Cardiac muscle cell (in vitro differentiated cells and primary cell): ENCODE measurements at regions not wholly inside any gene's neighbourhood (a gene's known extent, or its start where the extent isn't known, plus 50 kb on each side); places are given as distances from the start of the nearest gene placed in this dataset.
"Not testable (repeated sequence)": the region's sequence is repeated elsewhere in the genome, so short reads cannot be mapped to it uniquely, and the experiment has no call there.

Experiments
- DNase-seq, 2 donors: peaks; one replicate each; pipeline versions ENCODE4 v3.0.0 to v3.0.0-alpha.2; 2010 to 2017; ENCODE audit warnings: low read depth in 1 of 2, low spot score in 1 of 2
- H3K27ac ChIP-seq: fragments of 200-600 bp; sonication (generic); 2 replicates; pipeline ENCODE4 v1.5.1; 2016
- H3K27me3 ChIP-seq: fragments of 200-600 bp; sonication (generic); 2 replicates; pipeline ENCODE4 v1.6.0; 2016; ENCODE audit warnings: control low read depth
- H3K36me3 ChIP-seq: fragments of 200-600 bp; sonication (generic); 2 replicates; pipeline ENCODE4 v1.5.1; 2016; ENCODE audit warnings: control low read depth
- H3K4me1 ChIP-seq: fragments of 200-600 bp; sonication (generic); 2 replicates; pipeline ENCODE4 v1.8.1; 2017; ENCODE audit warnings: low read depth, mild to moderate bottlenecking, mixed run types
- H3K4me3 ChIP-seq: fragments of 200-600 bp; sonication (generic); 2 replicates; pipeline ENCODE4 v1.5.1; 2016; ENCODE audit warnings: mild to moderate bottlenecking
- H3K9me3 ChIP-seq: fragments of 200-600 bp; sonication (generic); 2 replicates; pipeline ENCODE4 v1.5.1; 2017; ENCODE audit warnings: low read depth, mild to moderate bottlenecking, control low read depth
- TF ChIP-seq, protein P1 (sequence below): IDR thresholded peaks from 2 replicates; pipeline ENCODE4 v1.5.1; 2012; ENCODE audit warnings: low read depth, mild to moderate bottlenecking, low read length

- Histone ChIP-seq H3K4me1 (no peaks in the 10 kb centered on the region), H3K27ac (no peak overlapping the region), H3K9me3 (no peaks in the 10 kb centered on the region), H3K27me3 (no peaks in the 10 kb centered on the region), H3K4me3 (no peak overlapping the region), H3K36me3 (no peaks in the 10 kb centered on the region)
- DNase-seq, result no peak
- TF ChIP-seq, protein P1, sequence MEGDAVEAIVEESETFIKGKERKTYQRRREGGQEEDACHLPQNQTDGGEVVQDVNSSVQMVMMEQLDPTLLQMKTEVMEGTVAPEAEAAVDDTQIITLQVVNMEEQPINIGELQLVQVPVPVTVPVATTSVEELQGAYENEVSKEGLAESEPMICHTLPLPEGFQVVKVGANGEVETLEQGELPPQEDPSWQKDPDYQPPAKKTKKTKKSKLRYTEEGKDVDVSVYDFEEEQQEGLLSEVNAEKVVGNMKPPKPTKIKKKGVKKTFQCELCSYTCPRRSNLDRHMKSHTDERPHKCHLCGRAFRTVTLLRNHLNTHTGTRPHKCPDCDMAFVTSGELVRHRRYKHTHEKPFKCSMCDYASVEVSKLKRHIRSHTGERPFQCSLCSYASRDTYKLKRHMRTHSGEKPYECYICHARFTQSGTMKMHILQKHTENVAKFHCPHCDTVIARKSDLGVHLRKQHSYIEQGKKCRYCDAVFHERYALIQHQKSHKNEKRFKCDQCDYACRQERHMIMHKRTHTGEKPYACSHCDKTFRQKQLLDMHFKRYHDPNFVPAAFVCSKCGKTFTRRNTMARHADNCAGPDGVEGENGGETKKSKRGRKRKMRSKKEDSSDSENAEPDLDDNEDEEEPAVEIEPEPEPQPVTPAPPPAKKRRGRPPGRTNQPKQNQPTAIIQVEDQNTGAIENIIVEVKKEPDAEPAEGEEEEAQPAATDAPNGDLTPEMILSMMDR, result no peak
Measured at GRCh38 chrX:95945528-95945927, 739.1 kb upstream of the DIAPH2 start.

DNA sequence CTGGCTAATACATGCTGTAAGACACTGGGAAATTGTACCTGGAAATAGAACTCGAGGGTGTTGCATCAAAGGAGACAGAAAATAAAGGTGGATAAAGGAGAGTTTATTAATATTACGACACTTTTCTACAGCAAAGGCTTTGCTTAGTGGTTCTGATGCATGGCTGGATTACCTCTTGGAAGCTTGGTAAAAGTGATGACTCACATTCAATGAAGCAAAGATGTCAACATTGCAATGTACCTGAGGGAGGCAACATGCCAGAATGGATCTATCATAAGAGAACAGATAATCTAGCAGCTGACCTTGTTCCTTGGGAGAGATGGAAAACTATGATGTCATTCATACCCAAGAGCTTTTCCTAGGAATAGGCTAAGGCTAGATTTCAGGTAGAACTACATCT lies 735.1 kb upstream of the DIAPH2 start:
- no peaks in the 10 kb centered on the region for H3K9me3 ChIP-seq
- H3K27me3 ChIP-seq, result no peaks in the 10 kb centered on the region
- no peaks in the 10 kb centered on the region for H3K4me1 ChIP-seq
- H3K4me3 ChIP-seq, result no peak overlapping the region
- H3K27ac ChIP-seq, result no peak overlapping the region
- no peak for DNase-seq
- no peaks in the 10 kb centered on the region for H3K36me3 ChIP-seq
- TF ChIP-seq, protein P1, result no peak

GRCh38 chrX:95950679-95951078 lies 734.0 kb upstream of the DIAPH2 start:
- H3K4me1 ChIP-seq, result no peaks in the 10 kb centered on the region
- no peaks in the 10 kb centered on the region for H3K9me3 ChIP-seq
- no peak overlapping the region for H3K27ac ChIP-seq
- no peak overlapping the region for H3K4me3 ChIP-seq
- TF ChIP-seq, protein P1, result no peak
- no peaks in the 10 kb centered on the region for H3K36me3 ChIP-seq
- no peaks in the 10 kb centered on the region for H3K27me3 ChIP-seq
- no peak for DNase-seq

GRCh38 chrX:95953564-95953963 lies 731.1 kb upstream of the DIAPH2 start:
- H3K9me3 ChIP-seq, result no peaks in the 10 kb centered on the region
- H3K36me3 ChIP-seq, result no peaks in the 10 kb centered on the region
- H3K27ac ChIP-seq, result no peak overlapping the region
- no peak for DNase-seq
- no peaks in the 10 kb centered on the region for H3K27me3 ChIP-seq
- H3K4me3 ChIP-seq, result no peak overlapping the region
- no peaks in the 10 kb centered on the region for H3K4me1 ChIP-seq
- TF ChIP-seq, protein P1, result no peak

GRCh38 chrX:95956745-95957144 lies 727.9 kb upstream of the DIAPH2 start:
- Histone ChIP-seq H3K36me3 (no peaks in the 10 kb centered on the region), H3K27ac (no peak overlapping the region), H3K4me1 (no peaks in the 10 kb centered on the region), H3K4me3 (no peak overlapping the region), H3K9me3 (no peaks in the 10 kb centered on the region), H3K27me3 (no peaks in the 10 kb centered on the region)
- no peak for DNase-seq
- TF ChIP-seq, protein P1, result no peak

GRCh38 chrX:95973456-95974095 lies 711.1 kb upstream of the DIAPH2 start:
- H3K27ac ChIP-seq, H3K27me3 ChIP-seq, H3K4me1 ChIP-seq: not testable (repeated sequence)

More at GRCh38 chrX:95973456-95974095, 711.1 kb upstream of the DIAPH2 start:
- DNase-seq, H3K36me3 ChIP-seq, H3K4me3 ChIP-seq, H3K9me3 ChIP-seq: not testable (repeated sequence)
